BLaER1 treated with 17β-estradiol and CSF1 and Interleukin-3, amounts not matched to agents 10 nM and 100 nM (cell line): ENCODE measurements at regions not wholly inside any gene's neighbourhood (a gene's known extent, or its start where the extent isn't known, plus 50 kb on each side); places are given as distances from the start of the nearest gene placed in this dataset.

ENCODE experiments used
- H3K27ac ChIP-seq, 11 experiments: shearing (Covaris generic); formaldehyde crosslinking; 2 replicates each; pipeline ENCODE4 v1.8.1; 2022
- H3K27me3 ChIP-seq, 11 experiments: shearing (Covaris generic); formaldehyde crosslinking; 2 replicates each; pipeline ENCODE4 v1.8.1; 2022
- H3K36me3 ChIP-seq, 11 experiments: shearing (Covaris generic); formaldehyde crosslinking; 2 replicates each; pipeline ENCODE4 v1.8.1; 2022
- H3K4me1 ChIP-seq, 10 experiments: shearing (Covaris generic); formaldehyde crosslinking; 2 replicates each; pipeline ENCODE4 v1.8.1; 2022
- H3K4me2 ChIP-seq, 11 experiments: shearing (Covaris generic); formaldehyde crosslinking; 2 replicates each; pipeline ENCODE4 v1.8.1; 2022
- H3K4me3 ChIP-seq, 10 experiments: shearing (Covaris generic); formaldehyde crosslinking; 2 replicates each; pipeline ENCODE4 v1.8.1; 2022
- H3K9ac ChIP-seq, 11 experiments: shearing (Covaris generic); formaldehyde crosslinking; 2 replicates each; pipeline ENCODE4 v1.8.1; 2022
- H3K9me3 ChIP-seq, 11 experiments: shearing (Covaris generic); formaldehyde crosslinking; replicated peaks in 1 of 11; 2 replicates each; pipeline ENCODE4 v1.8.1; 2022
- H4K20me1 ChIP-seq, 11 experiments: shearing (Covaris generic); formaldehyde crosslinking; 2 replicates each; pipeline ENCODE4 v1.8.1; 2022
- Cebpa-rat ChIP-seq, 11 experiments: shearing (Covaris generic); IDR thresholded peaks; 2 replicates each; pipeline ENCODE4 v1.8.1; 2022

GRCh38 chr9:25613709-25614108 is 64.5 kb downstream of the TUSC1 start:
- H3K27me3 ChIP-seq, result no peaks in the 10 kb centered on the region
- no peaks in the 10 kb centered on the region for H3K9me3 ChIP-seq
- no peak overlapping the region for H3K27ac ChIP-seq
- H3K4me3 ChIP-seq, result no peak overlapping the region
- no peak overlapping the region for H3K9ac ChIP-seq
- H4K20me1 ChIP-seq, result no peaks in the 10 kb centered on the region
- H3K4me1 ChIP-seq, result no peaks in the 10 kb centered on the region
- TF ChIP-seq Cebpa-rat (IDR thresholded peaks at IDR 0.05), result no peak
- no peaks in the 10 kb centered on the region for H3K36me3 ChIP-seq
- no peak overlapping the region for H3K4me2 ChIP-seq

- H3K4me2 ChIP-seq, result no peak overlapping the region
- TF ChIP-seq Cebpa-rat (IDR thresholded peaks at IDR 0.05), result no peak
Measured at GRCh38 chr9:25603106-25603505, 75.1 kb downstream of the TUSC1 start.

GRCh38 chr9:25602400-25603044 is 75.7 kb downstream of the TUSC1 start:
- Histone ChIP-seq H3K9me3 (no peaks in the 10 kb centered on the region), H3K36me3 (no peaks in the 10 kb centered on the region), H3K4me1 (no peaks in the 10 kb centered on the region)

More at GRCh38 chr9:25603106-25603505, 75.1 kb downstream of the TUSC1 start:
- H4K20me1 ChIP-seq, result no peaks in the 10 kb centered on the region
- no peaks in the 10 kb centered on the region for H3K27me3 ChIP-seq
- no peak overlapping the region for H3K9ac ChIP-seq
- H3K36me3 ChIP-seq, result no peaks in the 10 kb centered on the region
- H3K4me1 ChIP-seq, result no peaks in the 10 kb centered on the region
- no peaks in the 10 kb centered on the region for H3K9me3 ChIP-seq
- H3K4me3 ChIP-seq, result no peak overlapping the region
- H3K27ac ChIP-seq, result no peak overlapping the region

GRCh38 chr9:25600501-25600900 is 77.7 kb downstream of the TUSC1 start:
- TF ChIP-seq Cebpa-rat (IDR thresholded peaks at IDR 0.05), result no peak
- H3K27me3 ChIP-seq, result no peaks in the 10 kb centered on the region
- H3K4me1 ChIP-seq, result no peaks in the 10 kb centered on the region
- H4K20me1 ChIP-seq, result no peaks in the 10 kb centered on the region
- no peaks in the 10 kb centered on the region for H3K36me3 ChIP-seq
- H3K4me3 ChIP-seq, result no peak overlapping the region
- no peak overlapping the region for H3K4me2 ChIP-seq
- no peak overlapping the region for H3K27ac ChIP-seq
- H3K9ac ChIP-seq, result no peak overlapping the region
- peaks cover 0 to 4% (median 0%) of the 10 kb centered on the region in 11 experiments; a peak in 1 of 22 replicates for H3K9me3 ChIP-seq

More at GRCh38 chr9:25602400-25603044, 75.7 kb downstream of the TUSC1 start:
- Histone ChIP-seq H4K20me1 (no peaks in the 10 kb centered on the region), H3K4me2 (no peak overlapping the region), H3K27ac (no peak overlapping the region), H3K9ac (no peak overlapping the region), H3K4me3 (no peak overlapping the region), H3K27me3 (no peaks in the 10 kb centered on the region)
- no peak for TF ChIP-seq Cebpa-rat (IDR thresholded peaks at IDR 0.05)

DNA sequence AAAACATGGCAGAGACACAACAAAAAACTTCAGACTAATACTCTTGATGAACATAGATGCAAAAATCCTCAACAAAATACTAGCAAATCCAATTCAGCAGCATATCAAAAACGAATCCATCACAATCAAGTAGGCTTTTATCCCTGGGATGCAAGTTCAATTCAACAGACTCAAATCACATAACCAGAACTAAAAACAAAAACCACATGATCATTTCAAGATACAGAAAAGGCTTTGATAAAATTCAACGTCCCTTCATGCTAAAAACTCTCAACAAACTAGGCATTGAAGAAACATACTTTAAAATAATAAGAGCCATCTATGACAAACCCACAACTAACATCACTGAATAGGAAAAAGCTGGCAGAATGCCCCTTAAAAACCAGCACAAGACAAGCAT is 93.6 kb downstream of the TUSC1 start:
- Histone ChIP-seq H3K4me1 (no peaks in the 10 kb centered on the region), H3K27ac (no peak overlapping the region), H3K9ac (no peak overlapping the region), H3K4me3 (no peak overlapping the region), H3K36me3 (no peaks in the 10 kb centered on the region), H4K20me1 (no peaks in the 10 kb centered on the region), H3K9me3 (peaks cover 0 to 6% (median 0%) of the 10 kb centered on the region in 11 experiments; a peak in 1 of 22 replicates), H3K27me3 (no peaks in the 10 kb centered on the region), H3K4me2 (no peak overlapping the region)
- no peak for TF ChIP-seq Cebpa-rat (IDR thresholded peaks at IDR 0.05)

- Histone ChIP-seq H3K9ac (no peak overlapping the region), H3K9me3 (no peaks in the 10 kb centered on the region), H4K20me1 (no peaks in the 10 kb centered on the region), H3K36me3 (no peaks in the 10 kb centered on the region), H3K4me2 (no peak overlapping the region), H3K4me3 (no peak overlapping the region), H3K27ac (no peak overlapping the region), H3K27me3 (no peaks in the 10 kb centered on the region), H3K4me1 (no peaks in the 10 kb centered on the region)
- no peak for TF ChIP-seq Cebpa-rat (IDR thresholded peaks at IDR 0.05)
Measured at GRCh38 chr9:25573281-25573680, 105.0 kb downstream of the TUSC1 start.

DNA sequence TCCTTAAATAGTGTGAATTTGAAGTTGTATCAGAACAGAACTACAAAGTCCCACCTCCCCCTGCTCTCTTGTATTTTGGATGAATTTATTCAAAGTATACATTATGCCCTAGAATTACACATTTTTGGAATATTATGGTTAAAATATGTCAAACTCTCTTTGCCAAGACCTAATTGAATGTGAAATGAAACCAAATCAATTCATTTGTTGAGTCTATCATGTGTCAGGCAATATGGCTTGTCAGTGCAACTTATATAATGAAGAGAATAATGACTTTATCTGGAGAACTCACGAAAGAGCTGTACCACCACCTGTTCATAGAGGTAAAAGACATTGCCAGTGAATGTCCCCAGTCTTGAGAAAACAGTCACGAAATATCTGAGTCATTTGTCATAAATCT is 106.8 kb downstream of the TUSC1 start:
- no peak for TF ChIP-seq Cebpa-rat (IDR thresholded peaks at IDR 0.05)
- Histone ChIP-seq H3K4me3 (no peak overlapping the region), H3K4me1 (no peaks in the 10 kb centered on the region), H3K9ac (no peak overlapping the region), H3K9me3 (no peaks in the 10 kb centered on the region), H3K4me2 (no peak overlapping the region), H3K27me3 (no peaks in the 10 kb centered on the region), H3K27ac (no peak overlapping the region), H3K36me3 (no peaks in the 10 kb centered on the region), H4K20me1 (no peaks in the 10 kb centered on the region)

- Histone ChIP-seq H3K27ac (no peak overlapping the region), H3K9me3 (no peaks in the 10 kb centered on the region), H3K9ac (no peak overlapping the region), H3K4me1 (no peaks in the 10 kb centered on the region), H4K20me1 (no peaks in the 10 kb centered on the region), H3K4me3 (no peak overlapping the region), H3K27me3 (no peaks in the 10 kb centered on the region), H3K36me3 (no peaks in the 10 kb centered on the region), H3K4me2 (no peak overlapping the region)
- TF ChIP-seq Cebpa-rat (IDR thresholded peaks at IDR 0.05), result no peak
Measured at GRCh38 chr9:25570802-25571201, 107.4 kb downstream of the TUSC1 start.

DNA sequence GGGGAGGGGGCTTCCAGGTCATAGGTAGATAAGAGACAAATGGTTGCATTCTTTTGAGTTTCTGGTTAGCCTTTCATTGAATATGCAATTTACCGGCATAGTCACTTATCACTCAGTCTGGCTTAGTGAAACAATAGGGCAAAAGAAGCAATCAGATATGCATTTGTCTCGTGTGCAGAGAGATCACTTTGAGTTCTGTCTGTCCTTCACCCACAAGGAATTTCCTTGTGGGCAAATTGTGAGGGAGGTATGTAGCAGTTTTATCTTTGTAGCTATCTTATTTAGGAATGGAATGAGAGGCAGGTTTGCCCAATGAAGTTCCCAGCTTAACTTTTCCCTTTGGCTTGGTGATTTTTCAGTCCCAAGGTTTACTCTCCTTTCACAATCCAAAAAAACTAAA is 116.1 kb downstream of the TUSC1 start:
- Histone ChIP-seq H3K36me3 (no peaks in the 10 kb centered on the region), H3K4me1 (no peaks in the 10 kb centered on the region), H3K9ac (no peak overlapping the region), H3K9me3 (no peaks in the 10 kb centered on the region), H3K4me3 (no peak overlapping the region), H3K27me3 (no peaks in the 10 kb centered on the region), H3K4me2 (no peak overlapping the region), H4K20me1 (no peaks in the 10 kb centered on the region), H3K27ac (no peak overlapping the region)
- TF ChIP-seq Cebpa-rat (IDR thresholded peaks at IDR 0.05), result no peak

GRCh38 chr9:25557645-25558300 is 120.5 kb downstream of the TUSC1 start:
- Histone ChIP-seq H3K4me3 (no peak overlapping the region), H4K20me1 (no peaks in the 10 kb centered on the region)

More at GRCh38 chr9:25557645-25558300, 120.5 kb downstream of the TUSC1 start:
- Histone ChIP-seq H3K9ac (no peak overlapping the region), H3K4me1 (no peaks in the 10 kb centered on the region), H3K4me2 (no peak overlapping the region), H3K27ac (no peak overlapping the region), H3K36me3 (no peaks in the 10 kb centered on the region), H3K9me3 (no peaks in the 10 kb centered on the region), H3K27me3 (no peaks in the 10 kb centered on the region)
- TF ChIP-seq Cebpa-rat (IDR thresholded peaks at IDR 0.05), result no peak
